ENCODE measurements at regions not wholly inside any gene's neighbourhood (a gene's known extent, or its start where the extent isn't known, plus 50 kb on each side); places are given as distances from the start of the nearest gene placed in this dataset.

- no peak overlapping the region for H3K4me3 Mint-ChIP-seq
- ChIA-PET CTCF (no interaction called here), POLR2A (no interaction called here)
- no peaks in the 10 kb centered on the region for H3K36me3 Mint-ChIP-seq (ENCODE audit: low read depth)
- no peak for DNase-seq
- ATAC-seq, result no peak
- no peaks in the 10 kb centered on the region for H3K9me3 Mint-ChIP-seq
- no peak for TF ChIP-seq CTCF (IDR thresholded peaks at IDR 0.05)
- H3K27ac Mint-ChIP-seq, result no peak overlapping the region
- no peaks in the 10 kb centered on the region for H3K27me3 Mint-ChIP-seq
- H3K4me1 Mint-ChIP-seq (ENCODE audit: low read depth), result peaks cover 5% of the 10 kb centered on the region
- intact Hi-C loops (cut with micrococcal nuclease), result no loop called here
Measured at GRCh38 chr6:80528115-80528514, 421.6 kb downstream of the BCKDHB start.

GRCh38 chr6:80527552-80528052 lies 421.1 kb downstream of the BCKDHB start:
- Mint-ChIP-seq H3K27ac (no peak overlapping the region), H3K9me3 (no peaks in the 10 kb centered on the region), H3K4me3 (no peak overlapping the region), H3K36me3 (ENCODE audit: low read depth) (no peaks in the 10 kb centered on the region), H3K27me3 (no peaks in the 10 kb centered on the region), H3K4me1 (ENCODE audit: low read depth) (peaks cover 5% of the 10 kb centered on the region)
- intact Hi-C loops (cut with micrococcal nuclease), result no loop called here
- POLR2A ChIA-PET, result no interaction called here
- DNase-seq, result no peak
- CTCF ChIA-PET, result no interaction called here
- TF ChIP-seq CTCF (IDR thresholded peaks at IDR 0.05), result no peak
- ATAC-seq, result no peak

GRCh38 chr6:80523531-80523997 lies 417.1 kb downstream of the BCKDHB start:
- CTCF ChIA-PET, result interaction anchor here (1.2 kb wide), 1 partner anchor 654 kb away, joined by 3 read pairs; no protein-coding TSS in a partner anchor
- H3K4me3 Mint-ChIP-seq, result no peak overlapping the region
- no peaks in the 10 kb centered on the region for H3K9me3 Mint-ChIP-seq
- intact Hi-C loops (cut with micrococcal nuclease), result no loop called here
- H3K27ac Mint-ChIP-seq, result peak overlapping the region; percentile 64
- ATAC-seq, result peak; percentile 37
- no peaks in the 10 kb centered on the region for H3K36me3 Mint-ChIP-seq (ENCODE audit: low read depth)
- H3K27me3 Mint-ChIP-seq, result no peaks in the 10 kb centered on the region
- no peak for TF ChIP-seq CTCF (IDR thresholded peaks at IDR 0.05)
- H3K4me1 Mint-ChIP-seq (ENCODE audit: low read depth), result peaks cover 5% of the 10 kb centered on the region
- POLR2A ChIA-PET, result no interaction called here
- DNase-seq, result peak; percentile 1

GRCh38 chr6:80523010-80523409 lies 416.5 kb downstream of the BCKDHB start:
- Mint-ChIP-seq H3K27ac (no peak overlapping the region), H3K9me3 (no peaks in the 10 kb centered on the region), H3K36me3 (ENCODE audit: low read depth) (no peaks in the 10 kb centered on the region), H3K4me3 (no peak overlapping the region), H3K27me3 (no peaks in the 10 kb centered on the region), H3K4me1 (ENCODE audit: low read depth) (peaks cover 5% of the 10 kb centered on the region)
- ATAC-seq, result no peak
- no peak for DNase-seq
- ChIA-PET POLR2A (no interaction called here), CTCF (interaction anchor here (1.2 kb wide), 1 partner anchor 653 kb away, joined by 3 read pairs; no protein-coding TSS in a partner anchor)
- TF ChIP-seq CTCF (IDR thresholded peaks at IDR 0.05), result no peak
- intact Hi-C loops (cut with micrococcal nuclease), result no loop called here

GRCh38 chr6:80522576-80522975 lies 416.1 kb downstream of the BCKDHB start:
- Mint-ChIP-seq H3K4me1 (ENCODE audit: low read depth) (peaks cover 5% of the 10 kb centered on the region), H3K27ac (no peak overlapping the region), H3K36me3 (ENCODE audit: low read depth) (no peaks in the 10 kb centered on the region), H3K27me3 (no peaks in the 10 kb centered on the region), H3K9me3 (no peaks in the 10 kb centered on the region), H3K4me3 (no peak overlapping the region)
- CTCF ChIA-PET, result interaction anchor here (1.2 kb wide), 1 partner anchor 653 kb away, joined by 3 read pairs; no protein-coding TSS in a partner anchor
- ATAC-seq (no peak), DNase-seq (no peak)
- TF ChIP-seq CTCF (IDR thresholded peaks at IDR 0.05), result no peak
- POLR2A ChIA-PET, result interaction anchor here (0.6 kb wide), 2 partner anchors 47 to 1370 kb away, joined by 3 to 6 read pairs; no protein-coding TSS in a partner anchor
- intact Hi-C loops (cut with micrococcal nuclease), result no loop called here

Measured in activated CD8-positive, alpha-beta T cell treated with anti-CD3 and anti-CD28 coated beads for 36 hours (primary cell).